HFFc6 (cell line): ENCODE measurements at regions not wholly inside any gene's neighbourhood (a gene's known extent, or its start where the extent isn't known, plus 50 kb on each side); places are given as distances from the start of the nearest gene placed in this dataset.

ENCODE experiments used
- DNase-seq: peaks from one replicate; pipeline ENCODE4 v3.0.0-alpha.2; 2018
- H3K27ac Mint-ChIP-seq: 2 replicates; pipeline ENCODE4 v1.8.0; 2020; ENCODE audit warnings: mild to moderate bottlenecking, mixed read lengths
- H3K27me3 Mint-ChIP-seq: 2 replicates; pipeline ENCODE4 v1.8.0; 2021; ENCODE audit warnings: mild to moderate bottlenecking, moderate library complexity, mixed read lengths; ENCODE audit not compliant: insufficient read depth
- H3K36me3 Mint-ChIP-seq: 2 replicates; pipeline ENCODE4 v1.8.0; 2021; ENCODE audit warnings: low read depth, mixed read lengths
- H3K4me1 Mint-ChIP-seq: 2 replicates; pipeline ENCODE4 v1.8.0; 2020; ENCODE audit warnings: low read depth, mixed read lengths
- H3K4me3 Mint-ChIP-seq: 2 replicates; pipeline ENCODE4 v1.8.0; 2020; ENCODE audit warnings: mild to moderate bottlenecking, moderate library complexity, mixed read lengths
- H3K9me3 Mint-ChIP-seq: 2 replicates; pipeline ENCODE4 v1.8.0; 2020; ENCODE audit warnings: mild to moderate bottlenecking, mixed read lengths
- TF ChIP-seq, protein P1 (sequence below): fragments of 200-600 bp; sonication (generic); IDR thresholded peaks from 2 replicates; pipeline ENCODE4 v1.5.0; 2021; ENCODE audit warnings: antibody characterized with exemption, mild to moderate bottlenecking

DNA sequence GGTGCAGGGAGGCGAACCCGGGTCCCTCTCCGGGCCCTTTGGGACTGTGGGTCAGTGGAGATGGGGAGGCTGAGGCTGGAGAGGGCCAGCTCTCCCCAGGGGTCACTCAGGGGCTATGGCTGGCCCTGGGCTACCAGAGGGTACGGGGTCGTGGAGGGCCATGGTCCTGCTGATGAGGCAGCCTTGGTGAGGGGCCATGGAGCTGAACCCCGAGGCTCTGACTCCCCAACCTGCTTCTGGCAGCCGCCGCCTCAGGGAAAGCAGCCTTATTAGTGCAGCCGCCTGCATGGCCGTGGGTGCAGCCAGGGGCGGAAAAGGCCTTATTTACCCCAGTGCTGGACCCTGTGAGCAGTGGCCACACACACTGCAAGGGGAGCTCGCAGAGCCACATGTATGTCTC, 139.4 kb downstream of the MIAT start:
- H3K27me3 Mint-ChIP-seq: peaks cover 2% of the 10 kb centered on the region; the same call in 1 of the 2 replicates
- H3K27ac Mint-ChIP-seq: no peak overlapping the region
- TF ChIP-seq, protein P1, sequence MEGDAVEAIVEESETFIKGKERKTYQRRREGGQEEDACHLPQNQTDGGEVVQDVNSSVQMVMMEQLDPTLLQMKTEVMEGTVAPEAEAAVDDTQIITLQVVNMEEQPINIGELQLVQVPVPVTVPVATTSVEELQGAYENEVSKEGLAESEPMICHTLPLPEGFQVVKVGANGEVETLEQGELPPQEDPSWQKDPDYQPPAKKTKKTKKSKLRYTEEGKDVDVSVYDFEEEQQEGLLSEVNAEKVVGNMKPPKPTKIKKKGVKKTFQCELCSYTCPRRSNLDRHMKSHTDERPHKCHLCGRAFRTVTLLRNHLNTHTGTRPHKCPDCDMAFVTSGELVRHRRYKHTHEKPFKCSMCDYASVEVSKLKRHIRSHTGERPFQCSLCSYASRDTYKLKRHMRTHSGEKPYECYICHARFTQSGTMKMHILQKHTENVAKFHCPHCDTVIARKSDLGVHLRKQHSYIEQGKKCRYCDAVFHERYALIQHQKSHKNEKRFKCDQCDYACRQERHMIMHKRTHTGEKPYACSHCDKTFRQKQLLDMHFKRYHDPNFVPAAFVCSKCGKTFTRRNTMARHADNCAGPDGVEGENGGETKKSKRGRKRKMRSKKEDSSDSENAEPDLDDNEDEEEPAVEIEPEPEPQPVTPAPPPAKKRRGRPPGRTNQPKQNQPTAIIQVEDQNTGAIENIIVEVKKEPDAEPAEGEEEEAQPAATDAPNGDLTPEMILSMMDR: no peak
- H3K9me3 Mint-ChIP-seq: peaks cover 3% of the 10 kb centered on the region; the same call in 1 of the 2 replicates
- H3K4me1 Mint-ChIP-seq: peaks cover 42% of the 10 kb centered on the region
- H3K4me3 Mint-ChIP-seq: no peak overlapping the region
- peaks cover 4% of the 10 kb centered on the region; the same call in 1 of the 2 replicates for H3K36me3 Mint-ChIP-seq
- no peak for DNase-seq

DNA sequence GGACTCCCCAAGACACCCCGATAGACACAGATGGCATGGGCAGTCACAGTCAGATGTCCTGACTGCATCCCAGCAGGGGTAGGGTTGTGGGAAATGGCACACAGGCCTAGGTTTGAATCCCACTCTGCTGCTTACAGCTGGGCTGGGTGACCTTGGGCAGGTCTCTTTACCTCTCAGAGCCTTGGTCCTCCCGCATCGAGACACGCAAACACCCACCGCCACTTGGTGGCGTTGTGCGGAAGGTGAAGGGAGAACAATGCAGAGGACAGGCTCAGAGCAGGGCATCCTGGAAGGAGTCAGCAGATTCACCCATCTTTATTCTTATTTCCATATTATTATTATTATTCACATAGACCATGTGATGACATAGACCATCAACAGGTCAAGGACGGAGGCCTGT, 140.5 kb downstream of the MIAT start:
- TF ChIP-seq, protein P1: peak; percentile 37; the same call in 1 of the 2 replicates
- Mint-ChIP-seq H3K27ac (no peak overlapping the region), H3K4me3 (no peak overlapping the region), H3K9me3 (peaks cover 3% of the 10 kb centered on the region; the same call in 1 of the 2 replicates), H3K27me3 (peaks cover 5% of the 10 kb centered on the region), H3K4me1 (peaks cover 42% of the 10 kb centered on the region), H3K36me3 (peaks cover 4% of the 10 kb centered on the region; the same call in 1 of the 2 replicates)
- no peak for DNase-seq

DNA sequence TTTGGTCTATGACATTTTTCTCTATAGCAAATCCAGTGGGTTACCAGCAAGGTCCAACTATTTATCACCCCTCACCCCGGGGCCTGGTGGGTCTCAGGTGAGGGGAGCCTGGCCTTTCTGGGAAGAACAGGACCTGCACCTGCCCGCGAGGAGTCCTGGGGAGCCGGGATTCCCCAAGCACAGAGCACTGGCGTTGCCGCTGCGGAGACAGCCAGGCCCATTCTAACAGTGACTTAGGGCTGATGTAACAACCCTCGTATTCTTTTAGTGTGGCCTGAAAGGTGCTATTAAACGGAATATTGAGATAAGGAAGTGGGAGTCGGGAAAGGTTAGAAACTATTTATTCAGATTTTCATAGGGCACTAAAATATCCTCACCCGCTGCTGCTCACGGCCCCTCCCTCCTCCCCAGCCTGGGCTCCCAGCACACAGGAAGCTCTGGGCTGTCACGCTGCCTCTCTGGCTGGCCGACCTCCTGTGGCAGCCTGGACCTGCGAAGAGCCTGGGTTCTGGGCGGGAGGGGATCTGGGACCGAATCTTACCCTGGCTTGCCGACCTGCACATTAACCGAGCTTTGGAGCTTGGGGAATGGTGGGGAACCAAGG, 141.2 kb downstream of the MIAT start:
- H3K4me3 Mint-ChIP-seq: no peak overlapping the region
- TF ChIP-seq, protein P1: no peak

DNA sequence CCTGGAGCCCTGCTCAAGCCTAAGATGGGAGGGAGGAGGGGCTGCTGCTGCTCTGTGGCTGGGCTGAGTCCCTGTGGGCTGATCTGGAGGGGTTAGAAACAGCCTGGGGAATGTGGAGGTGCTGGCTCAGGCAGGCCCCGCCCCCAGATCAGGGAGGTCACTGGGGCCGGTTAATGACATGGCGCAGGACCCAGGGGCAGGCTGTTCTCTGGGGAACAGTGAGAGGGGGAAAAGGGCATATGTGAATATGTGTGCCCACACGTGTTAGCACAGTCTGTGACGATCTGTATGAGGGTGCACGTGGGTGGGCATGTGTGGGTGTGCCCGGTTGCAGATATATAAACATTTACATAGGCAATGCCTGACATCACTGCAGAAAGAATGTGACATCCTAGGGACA, 143.5 kb downstream of the MIAT start:
- Mint-ChIP-seq H3K27ac (peak overlapping the region; percentile 24), H3K36me3 (no peaks in the 10 kb centered on the region), H3K4me1 (peaks cover 33% of the 10 kb centered on the region), H3K9me3 (no peaks in the 10 kb centered on the region), H3K27me3 (peaks cover 12% of the 10 kb centered on the region), H3K4me3 (no peak overlapping the region)
- TF ChIP-seq, protein P1: no peak
- DNase-seq: peak; percentile 8

More for the DNA sequence above, 141.2 kb downstream of the MIAT start:
- no peak for DNase-seq
- peaks cover 3% of the 10 kb centered on the region; the same call in 1 of the 2 replicates for H3K9me3 Mint-ChIP-seq
- H3K4me1 Mint-ChIP-seq: peaks cover 40% of the 10 kb centered on the region
- H3K27ac Mint-ChIP-seq: no peak overlapping the region
- H3K27me3 Mint-ChIP-seq: peaks cover 5% of the 10 kb centered on the region
- H3K36me3 Mint-ChIP-seq: peaks cover 4% of the 10 kb centered on the region; the same call in 1 of the 2 replicates

DNA sequence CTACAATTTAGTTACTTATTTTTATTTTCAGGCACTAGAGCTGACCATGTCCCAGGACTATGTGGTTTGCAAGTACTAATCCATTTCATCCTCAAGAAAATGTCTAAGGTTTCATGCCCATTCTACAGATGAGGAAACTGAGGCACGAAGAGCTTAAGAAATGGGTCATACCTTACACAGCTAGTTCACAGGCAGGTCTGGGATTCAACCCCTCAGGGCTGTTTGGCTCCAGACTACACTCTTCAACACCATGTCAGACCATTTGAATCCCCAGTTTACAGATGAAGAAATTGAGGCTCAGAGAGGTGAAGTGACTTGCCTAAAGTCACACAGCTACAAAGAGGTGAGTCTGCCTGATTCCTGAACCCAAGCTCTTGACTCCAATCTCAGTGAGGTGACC, 144.1 kb downstream of the MIAT start:
- Mint-ChIP-seq H3K27ac (no peak overlapping the region), H3K36me3 (no peaks in the 10 kb centered on the region), H3K4me3 (no peak overlapping the region), H3K27me3 (peaks cover 13% of the 10 kb centered on the region), H3K9me3 (no peaks in the 10 kb centered on the region), H3K4me1 (peaks cover 30% of the 10 kb centered on the region)
- TF ChIP-seq, protein P1: no peak
- no peak for DNase-seq
